ENCODE measurements at regions not wholly inside any gene's neighbourhood (a gene's known extent, or its start where the extent isn't known, plus 50 kb on each side); places are given as distances from the start of the nearest gene placed in this dataset.

DNA sequence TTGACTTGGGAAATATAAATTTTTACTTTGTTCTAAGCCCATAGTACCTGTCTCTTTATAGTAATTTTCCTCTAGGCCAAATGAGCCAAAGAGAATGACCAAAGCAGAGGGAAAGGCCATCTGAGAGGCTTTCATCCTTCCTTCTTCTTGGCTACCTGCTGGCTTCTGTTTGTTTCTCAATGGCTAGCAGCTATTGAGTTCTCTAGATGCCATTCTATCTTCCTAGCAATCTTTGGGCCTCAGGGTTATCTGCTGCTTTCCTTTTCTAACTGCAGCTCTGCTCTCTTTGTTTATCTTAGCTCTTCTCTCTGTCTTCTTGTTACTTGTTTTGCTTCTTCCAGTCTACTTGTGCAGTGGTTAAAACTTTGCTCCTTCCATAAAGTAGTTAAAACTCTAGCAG, 601.1 kb upstream of the NRXN1 start:
- H3K4me3 ChIP-seq (ENCODE audit: control insufficient read depth, low read depth, low read length): no peak overlapping the region
- TF ChIP-seq, protein P1, sequence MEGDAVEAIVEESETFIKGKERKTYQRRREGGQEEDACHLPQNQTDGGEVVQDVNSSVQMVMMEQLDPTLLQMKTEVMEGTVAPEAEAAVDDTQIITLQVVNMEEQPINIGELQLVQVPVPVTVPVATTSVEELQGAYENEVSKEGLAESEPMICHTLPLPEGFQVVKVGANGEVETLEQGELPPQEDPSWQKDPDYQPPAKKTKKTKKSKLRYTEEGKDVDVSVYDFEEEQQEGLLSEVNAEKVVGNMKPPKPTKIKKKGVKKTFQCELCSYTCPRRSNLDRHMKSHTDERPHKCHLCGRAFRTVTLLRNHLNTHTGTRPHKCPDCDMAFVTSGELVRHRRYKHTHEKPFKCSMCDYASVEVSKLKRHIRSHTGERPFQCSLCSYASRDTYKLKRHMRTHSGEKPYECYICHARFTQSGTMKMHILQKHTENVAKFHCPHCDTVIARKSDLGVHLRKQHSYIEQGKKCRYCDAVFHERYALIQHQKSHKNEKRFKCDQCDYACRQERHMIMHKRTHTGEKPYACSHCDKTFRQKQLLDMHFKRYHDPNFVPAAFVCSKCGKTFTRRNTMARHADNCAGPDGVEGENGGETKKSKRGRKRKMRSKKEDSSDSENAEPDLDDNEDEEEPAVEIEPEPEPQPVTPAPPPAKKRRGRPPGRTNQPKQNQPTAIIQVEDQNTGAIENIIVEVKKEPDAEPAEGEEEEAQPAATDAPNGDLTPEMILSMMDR (conservative IDR thresholded peaks at IDR 0.05; ENCODE audit: control insufficient read depth, insufficient read depth, low read depth, low read length): no peak
- no peak for DNase-seq (ENCODE audit: low read depth)

DNA sequence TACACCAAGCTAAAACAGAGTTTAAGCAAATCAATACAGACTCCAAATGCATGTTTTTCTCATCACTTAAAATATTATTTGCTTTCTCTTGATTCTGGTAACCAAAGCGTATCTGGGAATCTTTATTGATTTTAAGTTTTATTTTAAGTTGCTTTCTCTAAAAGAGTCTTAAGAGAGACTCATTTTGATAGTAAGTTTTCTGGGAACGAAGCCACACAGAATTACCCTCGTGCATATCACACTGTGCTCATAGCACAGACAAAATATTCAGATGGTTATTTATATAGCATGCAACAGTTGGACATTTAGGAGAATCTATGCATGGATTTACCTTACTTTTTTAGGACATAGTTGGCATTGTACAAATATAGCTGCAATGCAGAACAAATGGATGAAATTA, 597.5 kb upstream of the NRXN1 start:
- no peak for DNase-seq (ENCODE audit: low read depth)
- H3K4me3 ChIP-seq (ENCODE audit: control insufficient read depth, low read depth, low read length): no peak overlapping the region
- TF ChIP-seq, protein P1 (conservative IDR thresholded peaks at IDR 0.05; ENCODE audit: control insufficient read depth, insufficient read depth, low read depth, low read length): no peak

DNA sequence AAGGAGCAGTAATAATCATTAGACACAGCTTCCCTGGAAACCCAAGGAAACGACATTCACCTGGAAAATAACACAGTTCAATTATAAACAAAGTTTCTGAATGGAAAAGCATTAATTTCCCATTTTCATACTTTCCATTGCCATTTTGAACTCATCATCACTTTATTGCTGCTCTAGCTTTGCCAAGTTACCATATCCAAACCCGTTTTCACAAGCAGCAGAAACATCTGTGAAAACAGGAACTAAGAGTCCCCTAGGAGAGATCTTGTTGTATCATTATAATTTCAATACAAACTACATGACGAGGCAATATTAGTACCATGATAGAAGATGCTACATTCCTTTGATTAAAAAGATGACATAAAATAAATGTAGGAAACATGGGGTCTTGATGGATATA, 597.0 kb upstream of the NRXN1 start:
- TF ChIP-seq, protein P1 (conservative IDR thresholded peaks at IDR 0.05; ENCODE audit: control insufficient read depth, insufficient read depth, low read depth, low read length): no peak
- no peak overlapping the region for H3K4me3 ChIP-seq (ENCODE audit: control insufficient read depth, low read depth, low read length)
- DNase-seq (ENCODE audit: low read depth): no peak

DNA sequence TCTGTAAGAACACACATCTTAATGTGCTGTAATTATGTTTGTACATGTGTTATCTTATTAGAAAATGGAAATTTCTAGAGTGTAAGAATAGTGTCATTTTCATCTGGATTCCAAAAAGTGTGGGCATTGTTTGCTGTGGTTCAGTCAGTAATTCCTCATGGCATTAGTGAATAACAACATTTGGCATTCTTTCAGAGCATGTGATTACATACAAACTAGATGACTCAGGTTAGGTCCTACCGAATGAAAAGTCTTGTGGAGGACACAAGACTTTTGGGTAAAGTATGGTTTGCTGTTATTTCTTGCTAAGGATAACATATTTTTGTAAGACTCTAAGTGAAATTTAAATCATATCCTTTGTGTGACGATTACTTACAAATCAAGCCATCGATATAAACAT, 593.1 kb upstream of the NRXN1 start:
- no peak overlapping the region for H3K4me3 ChIP-seq (ENCODE audit: control insufficient read depth, low read depth, low read length)
- peak; percentile 48 for DNase-seq (ENCODE audit: low read depth)
- TF ChIP-seq, protein P1 (conservative IDR thresholded peaks at IDR 0.05; ENCODE audit: control insufficient read depth, insufficient read depth, low read depth, low read length): no peak

DNA sequence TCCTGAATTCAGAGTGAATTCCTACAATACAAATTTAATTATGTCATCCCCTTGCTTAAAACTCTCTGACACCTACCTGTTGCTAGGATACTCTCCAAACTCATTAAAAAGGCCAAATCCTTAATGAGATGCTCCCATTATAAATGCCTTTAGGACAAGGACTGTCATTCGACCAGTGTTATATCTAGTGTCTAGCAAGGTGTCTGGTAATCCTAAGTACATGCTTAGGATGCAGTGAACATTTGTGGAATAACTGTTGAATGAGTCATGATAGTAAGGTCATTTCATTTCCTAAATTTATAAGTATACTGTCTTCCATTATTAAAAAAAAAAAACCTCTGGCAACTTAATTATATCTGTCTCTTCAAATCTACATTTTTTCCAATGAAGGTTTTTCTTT, 588.9 kb upstream of the NRXN1 start:
- TF ChIP-seq, protein P1 (conservative IDR thresholded peaks at IDR 0.05; ENCODE audit: control insufficient read depth, insufficient read depth, low read depth, low read length): no peak
- no peak overlapping the region for H3K4me3 ChIP-seq (ENCODE audit: control insufficient read depth, low read depth, low read length)
- DNase-seq (ENCODE audit: low read depth): no peak

DNA sequence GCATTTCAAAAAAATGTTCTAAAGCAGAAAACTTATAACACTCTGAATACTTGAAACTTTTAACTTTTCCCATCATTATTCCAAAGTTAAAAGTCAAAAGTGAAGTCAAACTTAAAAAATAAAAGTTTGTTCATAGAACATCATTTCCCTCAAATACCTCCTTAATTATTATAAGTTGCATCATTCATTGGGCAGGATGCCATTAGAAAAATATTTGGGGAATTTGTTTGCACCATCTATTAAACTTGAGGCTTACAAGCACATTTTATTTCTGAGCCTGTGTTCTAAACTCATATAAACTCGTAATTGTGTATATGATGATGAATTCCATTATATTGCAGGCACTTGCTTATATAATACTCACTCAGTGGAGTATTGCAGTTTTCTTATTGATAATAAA, 588.0 kb upstream of the NRXN1 start:
- TF ChIP-seq, protein P1 (conservative IDR thresholded peaks at IDR 0.05; ENCODE audit: control insufficient read depth, insufficient read depth, low read depth, low read length): no peak
- H3K4me3 ChIP-seq (ENCODE audit: control insufficient read depth, low read depth, low read length): no peak overlapping the region
- DNase-seq (ENCODE audit: low read depth): peak; percentile 2

DNA sequence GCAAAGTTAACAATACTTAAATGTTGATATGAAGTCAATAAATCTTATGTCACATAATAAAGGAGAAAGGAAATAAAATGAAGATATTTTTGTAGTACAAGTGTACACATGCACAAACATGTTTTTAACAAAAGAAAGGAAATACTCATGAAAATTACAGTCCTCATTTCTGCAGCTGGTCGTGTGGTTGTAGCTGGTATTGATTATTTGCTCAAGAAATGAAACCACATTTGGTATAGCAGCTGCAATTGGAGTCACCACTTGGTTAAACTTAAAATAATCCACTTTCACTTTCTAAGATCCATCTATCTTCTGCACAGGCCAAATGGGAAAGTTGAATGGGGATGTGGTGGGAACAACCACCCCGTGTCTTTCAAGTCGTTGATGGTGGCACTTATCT, 580.5 kb upstream of the NRXN1 start:
- TF ChIP-seq, protein P1 (conservative IDR thresholded peaks at IDR 0.05; ENCODE audit: control insufficient read depth, insufficient read depth, low read depth, low read length): no peak
- no peak overlapping the region for H3K4me3 ChIP-seq (ENCODE audit: control insufficient read depth, low read depth, low read length)
- no peak for DNase-seq (ENCODE audit: low read depth)
